ENCODE measurements at regions not wholly inside any gene's neighbourhood (a gene's known extent, or its start where the extent isn't known, plus 50 kb on each side); places are given as distances from the start of the nearest gene placed in this dataset.

DNA sequence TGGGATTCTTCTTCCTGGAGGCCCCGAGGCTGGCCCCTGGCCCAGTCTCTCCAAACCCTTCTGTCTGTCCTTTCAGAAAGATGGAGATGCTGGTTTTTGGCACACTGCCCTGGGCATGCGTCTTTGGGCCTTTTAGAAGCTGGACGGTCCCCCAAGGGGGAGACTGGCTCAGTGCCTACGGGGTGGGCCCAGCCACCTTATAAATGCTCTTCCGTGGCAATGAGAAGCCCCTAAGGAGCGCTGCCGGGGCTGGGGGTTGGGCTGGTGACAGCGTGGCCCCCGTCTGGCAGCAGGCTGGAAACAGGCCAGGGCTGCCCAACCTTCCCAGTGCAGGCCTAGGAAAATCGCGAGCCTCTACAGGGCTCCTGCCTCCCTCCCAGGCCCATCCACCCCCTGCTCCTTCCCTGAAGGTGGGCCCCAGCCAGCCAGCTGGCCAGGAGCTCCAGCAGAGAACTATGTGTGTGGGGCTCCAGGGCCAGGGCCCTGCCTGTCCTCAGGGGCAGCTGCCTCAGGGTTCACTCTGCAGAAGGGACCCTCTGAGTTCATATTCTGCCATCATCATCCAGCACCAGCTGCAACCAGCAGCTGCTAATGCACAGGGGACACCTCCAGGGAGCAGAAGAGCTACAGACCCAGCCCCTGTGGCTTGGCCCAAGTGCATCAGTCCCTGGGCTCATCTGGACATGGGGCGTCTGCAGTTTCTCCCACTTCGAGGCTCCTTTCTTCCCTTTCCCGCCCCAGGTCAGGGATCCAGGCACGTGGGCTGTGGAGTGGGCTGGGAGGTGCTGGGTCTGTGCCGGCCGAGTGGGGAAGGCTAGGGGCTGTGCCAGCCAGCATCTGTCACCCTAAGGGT is 107.6 kb upstream of the OTOS start:
- no peak for TF ChIP-seq POLR2A (IDR thresholded peaks at IDR 0.05; ENCODE audit: extremely low read depth, insufficient read length)
- TF ChIP-seq, protein P1, sequence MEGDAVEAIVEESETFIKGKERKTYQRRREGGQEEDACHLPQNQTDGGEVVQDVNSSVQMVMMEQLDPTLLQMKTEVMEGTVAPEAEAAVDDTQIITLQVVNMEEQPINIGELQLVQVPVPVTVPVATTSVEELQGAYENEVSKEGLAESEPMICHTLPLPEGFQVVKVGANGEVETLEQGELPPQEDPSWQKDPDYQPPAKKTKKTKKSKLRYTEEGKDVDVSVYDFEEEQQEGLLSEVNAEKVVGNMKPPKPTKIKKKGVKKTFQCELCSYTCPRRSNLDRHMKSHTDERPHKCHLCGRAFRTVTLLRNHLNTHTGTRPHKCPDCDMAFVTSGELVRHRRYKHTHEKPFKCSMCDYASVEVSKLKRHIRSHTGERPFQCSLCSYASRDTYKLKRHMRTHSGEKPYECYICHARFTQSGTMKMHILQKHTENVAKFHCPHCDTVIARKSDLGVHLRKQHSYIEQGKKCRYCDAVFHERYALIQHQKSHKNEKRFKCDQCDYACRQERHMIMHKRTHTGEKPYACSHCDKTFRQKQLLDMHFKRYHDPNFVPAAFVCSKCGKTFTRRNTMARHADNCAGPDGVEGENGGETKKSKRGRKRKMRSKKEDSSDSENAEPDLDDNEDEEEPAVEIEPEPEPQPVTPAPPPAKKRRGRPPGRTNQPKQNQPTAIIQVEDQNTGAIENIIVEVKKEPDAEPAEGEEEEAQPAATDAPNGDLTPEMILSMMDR (IDR thresholded peaks at IDR 0.05; ENCODE audit: low read depth, low read length): no peak
- no peak for TF ChIP-seq MYC (IDR thresholded peaks at IDR 0.05; ENCODE audit: low read depth, low read length)
- TF ChIP-seq, protein P2, sequence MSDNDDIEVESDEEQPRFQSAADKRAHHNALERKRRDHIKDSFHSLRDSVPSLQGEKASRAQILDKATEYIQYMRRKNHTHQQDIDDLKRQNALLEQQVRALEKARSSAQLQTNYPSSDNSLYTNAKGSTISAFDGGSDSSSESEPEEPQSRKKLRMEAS (IDR thresholded peaks at IDR 0.05; ENCODE audit: low read depth, low read length): no peak

Measured in NB4 (cell line).